Kidney (tissue), 13 donors: ENCODE measurements at regions not wholly inside any gene's neighbourhood (a gene's known extent, or its start where the extent isn't known, plus 50 kb on each side); places are given as distances from the start of the nearest gene placed in this dataset.

Experiments used
- DNase-seq, 5 donors: peaks; one replicate each; pipeline ENCODE4 v3.0.0-alpha.2; 2013 to 2020
- FAIRE-seq: peaks from 2 replicates; lab custom pipeline; 2012; peaks lifted over from hg19 to GRCh38; lab: Jason Lieb, UNC
- H3K27ac ChIP-seq, 2 donors: one replicate each; pipeline ENCODE4 v1.7.0; 2013; ENCODE audit warnings: low read depth in 2 of 2, low read length in 2 of 2, inconsistent platforms in 1 of 2
- H3K27me3 ChIP-seq: one replicate; pipeline ENCODE4 v1.7.1; 2013; ENCODE audit warnings: low read length, inconsistent platforms; ENCODE audit not compliant: control insufficient read depth, insufficient read depth
- H3K36me3 ChIP-seq, 3 donors: one replicate each; pipeline versions ENCODE4 v1.7.0 to v1.7.1; 2013; ENCODE audit warnings: low read length in 3 of 3, control low read depth in 1 of 3, inconsistent platforms in 1 of 3; ENCODE audit not compliant: insufficient read depth in 3 of 3, control insufficient read depth in 2 of 3
- H3K4me1 ChIP-seq, 3 donors: one replicate each; pipeline versions ENCODE4 v1.7.0 to v1.7.1; 2013; ENCODE audit warnings: low read length in 3 of 3, inconsistent platforms in 1 of 3, low read depth in 1 of 3; ENCODE audit not compliant: control insufficient read depth in 2 of 3, insufficient read depth in 2 of 3
- H3K4me3 ChIP-seq, 3 donors: one replicate each; pipeline versions ENCODE4 v1.7.0 to v1.8.1; 2013; ENCODE audit warnings: low read length in 3 of 3, control low read depth in 1 of 3, inconsistent platforms in 1 of 3
- H3K9ac ChIP-seq, 3 donors: one replicate each; pipeline versions ENCODE4 v1.7.0 to v1.7.1; 2013; ENCODE audit warnings: low read length in 3 of 3, control low read depth in 1 of 3, inconsistent platforms in 1 of 3
- H3K9me3 ChIP-seq, 3 donors: one replicate each; pipeline versions ENCODE4 v1.7.0 to v1.7.1; 2013; ENCODE audit warnings: low read length in 3 of 3, control low read depth in 1 of 3, inconsistent platforms in 1 of 3; ENCODE audit not compliant: control insufficient read depth in 2 of 3, insufficient read depth in 1 of 3
- CTCF ChIP-seq: IDR thresholded peaks from 3 replicates; pipeline ENCODE4 v1.5.1; 2012; ENCODE audit warnings: mild to moderate bottlenecking, moderate library complexity, borderline replicate concordance; ENCODE audit not compliant: insufficient read depth; ENCODE audit errors: extremely low read depth
- intact Hi-C: fragments of 100-400 bp; cut with DNase I; formaldehyde crosslinking; loops from one replicate; pipeline ENCODE4 v1.11.1; 2022
- donor health status: control.
- donor health status: control.
- donor health status: control.
- donor health status: control.
- donor health status: control.
- donor health status: DM: yes; HTN: yes; CAD: no.
- donor health status: Normal renal cell carcinoma (clear cell type).

DNA sequence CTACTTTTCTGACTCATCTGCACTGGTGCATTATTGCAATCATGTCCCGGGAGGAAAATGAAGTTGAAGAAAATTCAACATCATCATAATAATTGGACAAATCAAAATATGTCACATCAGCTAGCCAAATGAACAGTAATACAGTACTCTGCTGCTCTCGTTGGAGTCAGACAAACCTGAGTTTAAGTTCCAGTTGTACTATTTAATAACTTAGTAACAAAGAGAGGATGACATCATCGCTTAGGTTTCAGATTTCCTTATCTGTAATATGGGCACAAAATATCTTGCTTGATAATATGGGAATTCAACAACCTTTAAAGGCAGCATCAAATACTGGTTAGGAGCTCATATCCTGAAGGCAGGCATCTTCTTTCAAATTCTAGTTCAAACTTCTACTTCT, 1248.9 kb upstream of the ACO1 start:
- peaks cover 0 to 1% (median 0%) of the 10 kb centered on the region in 3 donors for H3K9me3 ChIP-seq
- no peak for FAIRE-seq
- H3K4me3 ChIP-seq: no peak overlapping the region

DNA sequence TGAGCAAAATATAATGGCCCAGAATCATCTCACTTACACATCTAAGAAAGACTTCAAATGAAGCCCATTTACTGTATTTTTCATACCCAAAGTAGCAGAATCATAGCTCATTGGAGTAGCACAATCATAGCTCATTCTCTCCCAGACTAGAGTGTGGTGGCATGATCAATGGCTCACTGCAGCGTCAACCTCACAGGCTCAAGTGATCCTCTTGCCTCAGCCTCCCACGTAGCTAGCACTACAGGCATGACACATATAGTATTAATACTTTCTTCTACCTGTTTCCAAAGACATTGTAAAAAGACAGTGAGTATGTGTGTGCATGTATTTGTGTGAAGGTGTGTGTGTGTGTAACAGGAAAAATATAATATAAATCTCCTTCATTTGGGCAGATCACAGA, 1247.9 kb upstream of the ACO1 start:
- no peaks in the 10 kb centered on the region for H3K27me3 ChIP-seq
- no peaks in the 10 kb centered on the region for H3K4me1 ChIP-seq
- H3K9ac ChIP-seq: no peak overlapping the region
- no peak overlapping the region for H3K27ac ChIP-seq
- H3K4me3 ChIP-seq: no peak overlapping the region
- peaks cover 0 to 1% (median 0%) of the 10 kb centered on the region in 3 donors for H3K9me3 ChIP-seq
- DNase-seq (no peak), FAIRE-seq (no peak)
- TF ChIP-seq CTCF: no peak
- intact Hi-C loops: no loop called here
- H3K36me3 ChIP-seq: no peaks in the 10 kb centered on the region

More for the DNA sequence above, 1248.9 kb upstream of the ACO1 start:
- Histone ChIP-seq H3K27ac (no peak overlapping the region), H3K27me3 (no peaks in the 10 kb centered on the region), H3K9ac (no peak overlapping the region), H3K36me3 (no peaks in the 10 kb centered on the region), H3K4me1 (no peaks in the 10 kb centered on the region)
- no peak for DNase-seq
- TF ChIP-seq CTCF: no peak
- intact Hi-C loops: no loop called here

DNA sequence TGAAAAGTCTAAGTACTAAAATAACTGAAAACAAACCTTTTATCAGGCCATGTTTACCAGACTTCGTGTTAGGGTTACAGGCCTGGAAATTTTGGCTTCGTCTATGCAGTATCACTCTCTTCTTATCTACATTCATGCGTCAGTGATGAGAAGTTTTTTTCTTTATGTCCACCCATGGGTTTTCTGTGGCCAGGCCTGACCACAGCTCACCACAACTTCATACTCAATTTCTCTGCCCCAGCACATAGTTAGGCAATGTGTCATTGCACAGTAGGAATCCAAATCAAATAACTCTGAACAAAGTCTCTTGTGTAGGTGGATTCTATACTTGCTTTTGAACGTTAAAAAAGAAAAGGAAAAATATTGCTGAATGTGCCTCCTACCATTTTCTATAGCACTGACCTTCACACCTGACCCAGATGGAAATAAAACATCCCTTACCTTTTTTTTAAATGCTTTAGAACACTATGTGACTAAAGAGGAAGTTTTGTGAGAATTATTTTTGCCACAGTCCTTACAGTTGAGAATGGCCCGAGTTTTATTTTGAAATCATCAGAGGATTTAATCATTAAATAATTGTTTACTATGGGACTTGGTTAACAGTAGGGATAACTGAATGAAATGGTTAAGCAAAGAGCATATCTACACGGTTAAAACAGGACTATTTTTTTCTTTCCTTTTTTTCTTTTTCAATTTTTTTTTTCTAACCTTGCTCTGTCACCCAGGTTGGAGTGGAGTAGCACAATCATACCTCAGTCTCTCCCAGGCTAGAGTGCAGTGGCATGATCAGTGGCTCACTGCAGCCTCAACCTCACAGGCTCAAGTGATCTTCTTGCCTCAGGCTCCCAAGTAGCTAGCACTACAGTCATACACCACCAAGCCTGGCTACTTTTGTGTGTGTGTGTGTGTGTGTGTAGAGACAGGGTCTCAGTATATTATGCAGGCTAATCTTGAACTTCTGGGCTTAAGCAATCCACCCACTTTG, 1247.0 kb upstream of the ACO1 start:
- DNase-seq (no peak), FAIRE-seq (no peak)
- H3K4me3 ChIP-seq: no peak overlapping the region
- intact Hi-C loops: no loop called here
- H3K27ac ChIP-seq: no peak overlapping the region
- no peaks in the 10 kb centered on the region for H3K4me1 ChIP-seq
- H3K9me3 ChIP-seq: peaks cover 0 to 1% (median 0%) of the 10 kb centered on the region in 3 donors
- no peak for TF ChIP-seq CTCF
- H3K27me3 ChIP-seq: no peaks in the 10 kb centered on the region
- H3K9ac ChIP-seq: no peak overlapping the region
- no peaks in the 10 kb centered on the region for H3K36me3 ChIP-seq
